GM19395 (cell line): ENCODE measurements at regions not wholly inside any gene's neighbourhood (a gene's known extent, or its start where the extent isn't known, plus 50 kb on each side); places are given as distances from the start of the nearest gene placed in this dataset.

ENCODE experiments used
- ATAC-seq: cut with Tn5 transposase; IDR thresholded peaks from one replicate; pipeline ENCODE4 v1.9.1; 2021; ENCODE audit warnings: mild to moderate bottlenecking, moderate library complexity; ENCODE audit not compliant: unreplicated experiment

DNA sequence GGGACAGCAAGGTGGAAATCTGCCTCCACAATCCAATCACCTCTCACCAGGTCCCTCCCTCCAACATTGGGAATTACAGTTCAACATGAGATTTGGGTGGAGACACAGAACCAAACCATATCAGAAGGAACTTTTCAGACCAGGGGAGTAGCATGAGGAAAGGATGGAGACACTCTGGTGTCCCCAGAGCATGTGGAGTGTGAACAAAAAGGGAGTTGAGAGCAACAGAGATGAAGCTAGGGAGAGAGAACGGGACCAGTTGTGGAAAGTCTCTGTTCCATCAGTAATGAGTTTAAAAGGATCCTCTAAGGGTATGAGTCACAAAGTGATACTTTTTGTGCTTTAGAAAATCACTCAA is 382.0 kb downstream of the SFMBT2 start:
- no peak for ATAC-seq

DNA sequence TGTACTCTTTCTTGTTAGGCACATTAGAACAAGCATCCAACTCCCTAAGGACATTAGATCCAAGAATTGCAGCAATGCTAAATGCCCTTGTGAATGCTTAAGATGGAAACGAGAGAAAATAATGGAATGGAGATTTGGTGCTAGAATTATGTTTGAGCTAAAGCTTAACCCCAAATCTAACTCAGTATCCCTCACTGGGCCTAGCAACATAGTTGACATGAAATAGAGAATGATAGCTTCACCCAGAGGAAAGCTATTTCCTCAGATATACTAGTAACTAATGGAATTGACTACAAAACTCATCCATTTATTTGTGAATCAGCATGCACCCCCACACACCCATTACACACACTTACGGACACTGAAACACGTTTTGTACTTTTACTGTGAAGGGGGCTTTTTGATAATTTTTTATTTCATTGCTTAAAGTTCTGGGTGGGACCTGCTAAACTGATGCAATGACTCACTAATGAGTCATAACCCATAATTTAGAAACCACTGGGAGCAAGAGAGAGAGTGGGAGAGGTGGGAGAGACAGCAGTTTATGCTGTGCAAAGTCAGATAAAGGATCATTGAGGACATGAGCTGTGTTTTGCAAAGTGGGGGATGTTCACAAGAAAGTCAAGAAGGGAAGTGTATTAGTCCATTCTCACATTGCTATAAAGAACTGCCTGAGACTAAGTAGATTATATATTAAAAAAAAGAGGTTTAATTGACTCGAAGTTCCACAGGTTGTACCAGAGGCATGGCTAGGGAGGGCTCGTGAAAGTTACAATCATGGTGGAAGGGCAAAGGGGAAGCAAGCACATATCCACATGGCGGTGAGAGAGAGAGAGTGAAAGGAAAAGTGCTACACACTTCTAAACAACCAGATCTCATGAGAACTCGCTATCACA is 382.7 kb downstream of the SFMBT2 start:
- ATAC-seq, result no peak

GRCh38 chr10:7027237-7027912 is 383.5 kb downstream of the SFMBT2 start:
- no peak for ATAC-seq

GRCh38 chr10:7026818-7027217 is 384.0 kb downstream of the SFMBT2 start:
- ATAC-seq, result no peak

DNA sequence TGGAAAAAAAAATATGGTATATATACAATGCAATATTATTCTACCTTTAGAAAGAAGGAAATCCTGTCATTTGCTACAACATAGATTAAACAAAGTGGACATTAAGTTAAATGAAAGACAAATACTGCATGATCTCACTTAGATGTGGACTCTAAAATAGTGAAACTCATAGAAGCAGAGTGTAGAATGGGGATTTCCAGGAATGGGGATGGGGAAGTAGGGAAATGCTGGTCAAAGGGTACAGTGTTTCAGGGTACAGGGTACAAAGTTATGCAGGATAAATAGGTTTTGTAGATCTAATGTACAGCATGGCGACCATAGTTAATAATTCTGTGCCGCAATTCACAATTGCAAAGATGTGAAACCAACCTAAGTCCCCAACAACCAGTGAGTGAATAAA is 385.5 kb downstream of the SFMBT2 start:
- no peak for ATAC-seq

GRCh38 chr10:7015457-7015856 is 395.4 kb downstream of the SFMBT2 start:
- ATAC-seq, result no peak

GRCh38 chr10:7014721-7015120 is 396.1 kb downstream of the SFMBT2 start:
- no peak for ATAC-seq

- no peak for ATAC-seq
These were observed 398.8 kb downstream of the SFMBT2 start for GRCh38 chr10:7011994-7012393.

GRCh38 chr10:7008645-7009044 is 402.2 kb downstream of the SFMBT2 start:
- no peak for ATAC-seq

GRCh38 chr10:7007600-7008190 is 403.1 kb downstream of the SFMBT2 start:
- no peak for ATAC-seq

GRCh38 chr10:7006566-7006965 is 404.3 kb downstream of the SFMBT2 start:
- ATAC-seq, result no peak

DNA sequence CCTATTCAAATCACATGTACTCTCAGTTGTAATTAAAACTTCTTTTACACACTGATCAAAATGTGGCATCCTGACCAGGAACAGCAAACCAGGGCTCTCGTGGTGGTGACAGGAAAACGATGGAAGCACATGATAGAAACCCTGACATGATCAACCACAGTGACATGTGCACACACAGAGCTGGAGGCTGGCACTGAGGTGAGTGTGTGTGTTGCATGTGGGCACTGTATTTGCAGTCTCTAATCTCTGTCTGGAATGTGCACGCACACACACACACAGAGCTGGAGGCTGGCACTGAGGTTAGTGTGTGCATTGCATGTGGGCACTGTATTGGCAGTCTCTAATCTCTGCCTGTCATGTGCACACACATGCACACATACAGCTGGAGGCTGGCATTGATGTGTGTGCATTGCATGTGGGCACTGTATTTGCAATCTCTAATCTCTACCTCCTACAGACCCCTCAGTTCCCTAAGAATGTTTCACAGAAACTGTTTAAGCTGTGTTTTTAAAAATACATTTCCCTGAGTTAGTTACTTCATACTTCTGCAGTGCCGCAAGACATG is 406.9 kb downstream of the SFMBT2 start:
- no peak for ATAC-seq

GRCh38 chr10:7000061-7000460 is 410.8 kb downstream of the SFMBT2 start:
- ATAC-seq, result no peak

DNA sequence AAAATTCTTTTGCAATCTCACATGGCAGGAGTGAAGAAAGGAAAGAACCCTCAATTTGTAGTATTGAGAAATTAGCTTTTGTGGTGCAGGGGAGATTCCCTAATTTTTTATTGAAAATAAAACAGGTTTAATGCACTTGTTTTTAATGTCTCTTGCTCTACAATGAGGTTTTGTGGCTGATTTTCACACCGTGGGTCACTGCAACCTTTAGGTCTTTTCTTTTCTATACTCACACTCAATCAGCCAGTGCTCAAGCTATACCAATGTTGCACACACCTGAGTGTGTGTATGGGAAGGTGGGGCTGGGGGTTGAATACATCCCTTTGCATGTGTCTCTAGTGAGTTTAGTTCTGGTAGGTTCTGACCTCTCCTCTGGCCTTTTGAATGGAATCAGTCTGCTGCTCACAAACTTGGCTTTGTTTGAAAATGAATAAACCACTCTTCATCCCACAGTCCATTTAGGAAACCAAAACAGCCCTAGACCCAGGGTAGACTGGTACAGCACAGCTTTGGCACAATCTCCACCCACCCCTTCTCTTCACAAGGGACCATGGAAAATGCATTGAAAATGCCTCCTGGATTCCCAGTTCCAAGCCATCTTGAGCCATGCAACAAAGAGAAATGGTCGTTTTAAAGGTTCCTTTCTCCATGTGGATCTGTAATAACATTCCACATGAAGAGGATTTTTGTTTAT is 411.5 kb downstream of the SFMBT2 start:
- no peak for ATAC-seq

- no peak for ATAC-seq
These were observed 413.3 kb downstream of the SFMBT2 start for GRCh38 chr10:6997509-6997908.

DNA sequence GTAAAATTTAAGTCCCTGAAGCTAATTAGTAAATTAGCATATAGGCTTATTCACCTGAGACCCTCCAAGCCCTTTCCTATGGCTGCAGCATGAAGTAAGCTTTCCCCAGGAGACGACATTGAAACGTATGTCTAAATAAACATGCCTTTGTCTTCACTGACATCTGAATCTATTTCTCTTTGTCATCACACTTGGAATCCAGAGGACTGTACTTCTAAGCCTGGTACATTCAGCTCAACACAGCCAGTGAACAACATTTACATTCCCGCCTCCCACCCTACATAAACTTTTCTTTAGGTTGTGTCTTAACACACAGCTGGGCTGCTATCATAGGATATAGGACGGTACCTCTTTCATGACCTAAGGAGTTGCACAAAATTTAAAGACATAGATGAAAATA is 414.4 kb downstream of the SFMBT2 start:
- no peak for ATAC-seq

GRCh38 chr10:6995831-6996230 is 415.0 kb downstream of the SFMBT2 start:
- no peak for ATAC-seq

GRCh38 chr10:6995341-6995740 is 415.3 kb upstream of the PRKCQ start:
- no peak for ATAC-seq

DNA sequence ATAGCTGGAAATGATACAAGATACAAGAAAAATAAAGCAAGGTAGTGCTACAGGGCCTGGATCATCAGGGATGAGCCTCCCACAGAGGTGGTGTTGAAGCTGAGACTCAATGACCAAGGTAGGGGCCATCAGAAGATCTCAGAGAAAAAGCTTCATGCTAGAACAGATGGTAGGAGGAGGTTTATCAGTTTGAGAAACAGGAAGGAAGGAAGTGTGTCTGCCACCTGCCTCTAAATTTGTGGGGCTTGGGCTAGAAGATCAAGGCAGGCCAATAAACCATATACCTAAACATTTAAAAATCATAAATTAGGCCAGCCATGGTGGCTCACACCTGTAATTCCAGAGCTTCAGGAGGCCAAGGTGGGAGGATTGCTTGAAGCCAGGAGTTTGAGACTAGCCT is 410.8 kb upstream of the PRKCQ start:
- no peak for ATAC-seq

DNA sequence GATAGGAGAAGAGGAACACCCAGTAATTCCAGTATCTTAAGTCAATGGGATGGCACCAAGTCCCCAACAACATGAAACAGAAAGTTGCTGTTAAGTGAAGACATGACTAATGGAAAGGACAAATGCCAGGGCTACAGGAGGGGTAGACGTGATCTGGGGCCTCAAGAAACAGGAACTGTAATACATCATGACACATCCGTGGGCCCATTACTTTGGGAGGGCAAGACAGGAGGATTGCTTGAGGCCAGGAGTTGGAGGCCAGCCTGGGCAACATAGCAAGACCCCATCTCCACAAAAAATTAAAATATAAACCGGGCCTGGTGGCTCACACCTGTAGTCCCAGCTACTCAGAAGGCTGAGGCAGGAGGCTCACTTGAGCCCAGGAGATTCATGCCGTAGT is 408.6 kb upstream of the PRKCQ start:
- ATAC-seq, result no peak

- no peak for ATAC-seq
These were observed 407.5 kb upstream of the PRKCQ start for GRCh38 chr10:6987536-6987945.
